ENCODE measurements at regions not wholly inside any gene's neighbourhood (a gene's known extent, or its start where the extent isn't known, plus 50 kb on each side); places are given as distances from the start of the nearest gene placed in this dataset.

- ATAC-seq (ENCODE audit: insufficient read depth, low FRiP score) (no peak), DNase-seq (no peak)
- no peak overlapping the region for H3K27ac ChIP-seq (ENCODE audit: low read depth in 1 of 2, low read length in 1 of 2)
- H3K4me3 ChIP-seq: no peak overlapping the region
- no peaks in the 10 kb centered on the region for H3K27me3 ChIP-seq (ENCODE audit: control insufficient read depth in 3 of 3, insufficient read depth in 3 of 3, low read length in 2 of 3)
- H3K4me1 ChIP-seq (ENCODE audit: control insufficient read depth in 5 of 5, insufficient read depth in 5 of 5, low read length in 5 of 5): peaks cover 0 to 24% (median 11%) of the 10 kb centered on the region in 5 donors
- no peak for TF ChIP-seq CTCF (IDR thresholded peaks at IDR 0.05; ENCODE audit: control extremely low read depth, extremely low read depth)
- no peak overlapping the region for H3K9ac ChIP-seq (ENCODE audit: insufficient read depth in 1 of 2, low read length in 2 of 2)
- WGBS, 2 donors: 71 to 77% methylated on average over 1 of the region's 1 CpG
- H3K9me3 ChIP-seq (ENCODE audit: control insufficient read depth in 4 of 4, insufficient read depth in 3 of 4, low read length in 3 of 4): no peaks in the 10 kb centered on the region
- H3K36me3 ChIP-seq (ENCODE audit: control insufficient read depth in 4 of 4, insufficient read depth in 4 of 4, low read length in 4 of 4): no peaks in the 10 kb centered on the region
Measured at GRCh38 chr12:21713133-21713532, 55.5 kb upstream of the LDHB start.

- Histone ChIP-seq H3K4me1 (ENCODE audit: control insufficient read depth in 5 of 5, insufficient read depth in 5 of 5, low read length in 5 of 5) (peaks cover 0 to 18% (median 5%) of the 10 kb centered on the region in 5 donors), H3K27ac (ENCODE audit: low read depth in 1 of 2, low read length in 1 of 2) (peak overlapping the region in 1 of 2 donors; percentile 70), H3K4me3 (no peak overlapping the region), H3K9me3 (ENCODE audit: control insufficient read depth in 4 of 4, insufficient read depth in 3 of 4, low read length in 3 of 4) (no peaks in the 10 kb centered on the region), H3K9ac (ENCODE audit: insufficient read depth in 1 of 2, low read length in 2 of 2) (no peak overlapping the region), H3K27me3 (ENCODE audit: control insufficient read depth in 3 of 3, insufficient read depth in 3 of 3, low read length in 2 of 3) (no peaks in the 10 kb centered on the region), H3K36me3 (ENCODE audit: control insufficient read depth in 4 of 4, insufficient read depth in 4 of 4, low read length in 4 of 4) (no peaks in the 10 kb centered on the region)
- 56 to 75% methylated on average over 2 of the region's 2 CpGs for WGBS, 2 donors
- DNase-seq: peak in 1 of 3 donors; percentile 36
- TF ChIP-seq CTCF (IDR thresholded peaks at IDR 0.05; ENCODE audit: control extremely low read depth, extremely low read depth): no peak
- no peak for ATAC-seq (ENCODE audit: insufficient read depth, low FRiP score)
Measured at GRCh38 chr12:21710958-21711775, 53.5 kb upstream of the LDHB start.

All from lung (tissue), 11 donors.